ENCODE measurements at regions not wholly inside any gene's neighbourhood (a gene's known extent, or its start where the extent isn't known, plus 50 kb on each side); places are given as distances from the start of the nearest gene placed in this dataset.

- TF ChIP-seq FOS (IDR thresholded peaks at IDR 0.05; ENCODE audit: low read depth, low read length) (no peak), CTCF (conservative IDR thresholded peaks at IDR 0.05; ENCODE audit: low read depth, low read length) (no peak), USF2 (IDR thresholded peaks at IDR 0.05; ENCODE audit: low read depth, low read length) (no peak), POLR2A (IDR thresholded peaks at IDR 0.05; ENCODE audit: low read depth, low read length) (no peak), SMC3 (IDR thresholded peaks at IDR 0.05; ENCODE audit: low read depth, low read length) (no peak), BHLHE40 (IDR thresholded peaks at IDR 0.05; ENCODE audit: low read depth, low read length) (no peak), MXI1 (IDR thresholded peaks at IDR 0.05; ENCODE audit: borderline replicate concordance, low read depth, low read length) (no peak), ELK1 (IDR thresholded peaks at IDR 0.05; ENCODE audit: borderline replicate concordance, low read depth, low read length) (no peak), RCOR1 (IDR thresholded peaks at IDR 0.05; ENCODE audit: insufficient replicate concordance, low read length) (no peak), MAFK (IDR thresholded peaks at IDR 0.05; ENCODE audit: low read depth, low read length) (no peak), CEBPB (IDR thresholded peaks at IDR 0.05; ENCODE audit: low read depth, low read length) (no peak), MAZ (IDR thresholded peaks at IDR 0.05; ENCODE audit: borderline replicate concordance, low read depth, low read length) (no peak), CHD1 (IDR thresholded peaks at IDR 0.05; ENCODE audit: low read depth, low read length) (no peak)
Measured at GRCh38 chr6:148200781-148201180, 141.9 kb upstream of the SASH1 start.

Data from IMR-90 (cell line).